ENCODE measurements at regions not wholly inside any gene's neighbourhood (a gene's known extent, or its start where the extent isn't known, plus 50 kb on each side); places are given as distances from the start of the nearest gene placed in this dataset.

DNA sequence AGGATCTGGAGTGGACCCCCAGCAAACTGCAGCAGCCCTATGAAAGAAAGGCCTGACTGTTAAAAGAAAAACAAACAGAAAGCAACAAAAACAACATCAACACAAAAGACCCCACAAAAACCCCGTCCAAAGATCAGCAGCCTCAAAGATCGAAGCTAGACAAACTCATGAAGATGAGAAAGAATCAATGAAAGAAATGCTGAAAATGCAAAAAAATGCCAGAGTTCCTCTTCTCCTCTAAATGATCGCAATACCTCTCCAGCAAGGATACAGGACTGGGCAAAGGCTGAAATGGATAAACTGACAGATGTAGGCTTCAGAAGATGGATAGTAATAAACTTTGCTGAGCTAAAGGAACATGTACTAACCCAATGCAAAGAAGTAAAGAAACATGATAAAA, 526.3 kb upstream of the DAB2 start:
- WGBS, 2 donors: 87% methylated on average over 3 of the region's 3 CpGs
- intact Hi-C loops (cut with DNase I; ENCODE audit: low total_unique reads): no loop called here

DNA sequence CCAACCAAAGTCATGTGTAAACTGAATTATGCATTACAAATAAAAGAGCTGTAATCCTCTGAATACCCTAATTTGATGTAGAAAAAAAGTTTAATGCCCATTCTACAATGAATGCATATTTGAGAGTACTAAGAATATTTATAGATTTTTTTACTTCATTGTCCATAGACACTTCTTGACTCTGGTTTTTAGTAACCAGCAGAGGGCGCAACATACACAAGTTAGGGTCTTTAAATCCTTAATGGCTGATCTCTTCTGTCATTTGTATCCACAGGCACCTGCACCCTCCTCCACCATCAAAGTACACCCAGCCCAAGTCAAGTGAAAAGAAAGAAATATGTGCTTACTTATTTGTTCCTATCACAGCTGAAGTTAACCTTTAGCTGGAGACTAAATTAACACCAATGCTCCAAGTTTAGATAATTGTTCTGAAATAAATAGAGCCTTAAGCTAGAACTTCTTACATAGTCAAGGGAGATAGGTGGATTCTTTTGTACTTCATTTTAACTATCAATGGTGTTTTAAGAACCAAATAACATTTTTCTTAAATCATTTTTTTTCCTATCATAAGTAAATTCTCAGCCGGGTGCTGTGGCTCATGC, 524.2 kb upstream of the DAB2 start:
- TF ChIP-seq POLR2A (IDR thresholded peaks at IDR 0.05): no peak
- TF ChIP-seq, protein P1, sequence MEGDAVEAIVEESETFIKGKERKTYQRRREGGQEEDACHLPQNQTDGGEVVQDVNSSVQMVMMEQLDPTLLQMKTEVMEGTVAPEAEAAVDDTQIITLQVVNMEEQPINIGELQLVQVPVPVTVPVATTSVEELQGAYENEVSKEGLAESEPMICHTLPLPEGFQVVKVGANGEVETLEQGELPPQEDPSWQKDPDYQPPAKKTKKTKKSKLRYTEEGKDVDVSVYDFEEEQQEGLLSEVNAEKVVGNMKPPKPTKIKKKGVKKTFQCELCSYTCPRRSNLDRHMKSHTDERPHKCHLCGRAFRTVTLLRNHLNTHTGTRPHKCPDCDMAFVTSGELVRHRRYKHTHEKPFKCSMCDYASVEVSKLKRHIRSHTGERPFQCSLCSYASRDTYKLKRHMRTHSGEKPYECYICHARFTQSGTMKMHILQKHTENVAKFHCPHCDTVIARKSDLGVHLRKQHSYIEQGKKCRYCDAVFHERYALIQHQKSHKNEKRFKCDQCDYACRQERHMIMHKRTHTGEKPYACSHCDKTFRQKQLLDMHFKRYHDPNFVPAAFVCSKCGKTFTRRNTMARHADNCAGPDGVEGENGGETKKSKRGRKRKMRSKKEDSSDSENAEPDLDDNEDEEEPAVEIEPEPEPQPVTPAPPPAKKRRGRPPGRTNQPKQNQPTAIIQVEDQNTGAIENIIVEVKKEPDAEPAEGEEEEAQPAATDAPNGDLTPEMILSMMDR (IDR thresholded peaks at IDR 0.05): no peak
- H3K4me3 ChIP-seq (ENCODE audit: low read depth, poor library complexity, severe bottlenecking): no peak overlapping the region
- peak in 1 of 2 donors; percentile 71 for DNase-seq (ENCODE audit: low spot score in 2 of 2)
- 48 to 49% methylated on average over 2 of the region's 2 CpGs for WGBS, 2 donors
- intact Hi-C loops (cut with DNase I; ENCODE audit: low total_unique reads): loop anchor here (5.0 kb wide), 1 partner anchor 738 kb away; no protein-coding TSS in a partner anchor

More for the DNA sequence above, 526.3 kb upstream of the DAB2 start:
- DNase-seq (ENCODE audit: low spot score in 2 of 2): no peak
- H3K4me3 ChIP-seq (ENCODE audit: low read depth, poor library complexity, severe bottlenecking): no peak overlapping the region
- no peak for TF ChIP-seq POLR2A (IDR thresholded peaks at IDR 0.05)
- TF ChIP-seq, protein P1 (IDR thresholded peaks at IDR 0.05): no peak

DNA sequence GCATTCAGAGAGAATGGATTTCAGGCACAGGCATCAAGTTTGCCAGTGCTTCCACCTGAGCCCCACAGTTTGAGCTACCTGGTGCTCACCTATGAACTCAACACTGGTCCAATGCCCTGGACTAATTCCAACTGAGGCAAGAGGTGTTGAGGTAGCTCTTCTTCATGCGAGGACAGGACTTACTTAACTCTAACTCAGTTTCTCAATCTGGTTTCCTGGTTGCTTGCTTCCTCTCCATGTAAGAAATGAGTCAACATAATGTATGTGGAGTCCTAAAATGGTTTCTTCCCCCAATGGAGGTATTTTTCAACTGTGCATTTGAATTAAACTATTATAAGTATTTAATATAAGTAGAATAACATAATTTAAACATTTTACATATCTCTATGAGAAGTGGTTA, 523.6 kb upstream of the DAB2 start:
- no peak overlapping the region for H3K4me3 ChIP-seq (ENCODE audit: low read depth, poor library complexity, severe bottlenecking)
- DNase-seq (ENCODE audit: low spot score in 2 of 2): no peak
- 84 to 96% methylated on average over 1 of the region's 1 CpG for WGBS, 2 donors
- TF ChIP-seq, protein P1 (IDR thresholded peaks at IDR 0.05): no peak
- TF ChIP-seq POLR2A (IDR thresholded peaks at IDR 0.05): no peak
- intact Hi-C loops (cut with DNase I; ENCODE audit: low total_unique reads): loop anchor here (5.0 kb wide), 1 partner anchor 739 kb away; no protein-coding TSS in a partner anchor

DNA sequence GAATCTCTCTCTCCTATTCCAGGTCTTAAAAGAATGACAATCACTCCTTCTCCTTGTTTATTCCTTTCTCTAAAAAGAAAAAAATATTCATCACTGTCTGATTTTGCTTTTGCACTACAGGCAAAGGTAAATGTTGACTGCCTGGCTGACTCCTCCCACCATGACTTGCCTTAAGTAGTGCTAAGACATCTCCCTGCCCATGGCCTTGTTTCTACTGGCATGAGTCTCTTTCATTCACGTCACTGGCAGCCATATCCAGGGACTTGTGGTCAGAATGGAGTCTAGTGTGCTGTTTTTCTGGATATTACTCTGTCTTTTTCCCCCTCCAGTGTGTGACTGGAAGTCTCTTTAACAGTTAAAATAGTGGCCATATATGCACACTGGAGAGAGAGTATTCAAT, 522.9 kb upstream of the DAB2 start:
- TF ChIP-seq POLR2A (IDR thresholded peaks at IDR 0.05): no peak
- TF ChIP-seq, protein P1 (IDR thresholded peaks at IDR 0.05): no peak
- WGBS, 2 donors: 45 to 56% methylated on average over 1 of the region's 1 CpG
- intact Hi-C loops (cut with DNase I; ENCODE audit: low total_unique reads): loop anchor here (5.0 kb wide), 1 partner anchor 740 kb away; no protein-coding TSS in a partner anchor
- DNase-seq (ENCODE audit: low spot score in 2 of 2): no peak
- no peak overlapping the region for H3K4me3 ChIP-seq (ENCODE audit: low read depth, poor library complexity, severe bottlenecking)

DNA sequence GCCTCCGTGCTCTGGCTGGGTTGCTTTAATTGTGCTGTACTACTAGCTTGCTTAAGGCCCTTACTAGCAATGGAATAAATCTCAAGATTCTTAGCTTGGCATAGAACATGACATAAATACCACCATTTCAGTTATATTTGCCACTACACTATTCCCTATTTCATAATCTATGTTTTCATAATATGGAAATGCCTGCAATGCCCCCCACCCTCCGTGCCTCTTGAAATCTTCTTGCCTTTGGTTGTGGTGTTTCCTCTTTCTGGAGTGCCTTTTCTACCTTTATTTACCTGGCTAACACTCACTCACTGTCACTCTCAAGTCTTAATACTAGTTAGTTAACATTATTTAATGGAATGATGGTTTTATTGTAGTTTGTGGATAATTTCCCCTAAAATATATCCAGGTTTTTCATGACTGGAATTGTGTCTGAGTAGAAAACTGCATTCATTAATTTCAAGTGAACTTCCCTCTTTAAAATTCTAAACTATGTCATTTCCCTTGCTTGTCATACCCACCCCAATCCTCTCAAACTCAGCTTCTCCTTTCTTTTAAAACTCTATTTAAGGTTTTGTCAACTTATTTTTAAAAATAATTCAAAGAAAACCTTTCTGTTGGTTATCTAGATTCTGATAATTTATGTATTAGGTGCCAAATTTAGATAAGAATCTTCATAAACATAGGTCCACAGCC, 521.7 kb upstream of the DAB2 start:
- no peak for TF ChIP-seq POLR2A (IDR thresholded peaks at IDR 0.05)
- TF ChIP-seq, protein P1 (IDR thresholded peaks at IDR 0.05): no peak
- no peak for DNase-seq (ENCODE audit: low spot score in 2 of 2)
- intact Hi-C loops (cut with DNase I; ENCODE audit: low total_unique reads): loop anchor here (5.0 kb wide), 1 partner anchor 741 kb away; no protein-coding TSS in a partner anchor
- WGBS, 2 donors: 93% methylated on average over 2 of the region's 2 CpGs
- no peak overlapping the region for H3K4me3 ChIP-seq (ENCODE audit: low read depth, poor library complexity, severe bottlenecking)
